Activated CD4-positive, alpha-beta T cell treated with anti-CD3 and anti-CD28 coated beads, Interleukin-2, amount 50 U/mL, for 16 hours (primary cell): ENCODE measurements at regions not wholly inside any gene's neighbourhood (a gene's known extent, or its start where the extent isn't known, plus 50 kb on each side); places are given as distances from the start of the nearest gene placed in this dataset.
"Not testable (repeated sequence)": the region's sequence is repeated elsewhere in the genome, so short reads cannot be mapped to it uniquely, and the experiment has no call there.

Experiments
- DNase-seq: peaks from one replicate; pipeline ENCODE4 v3.0.0-alpha.2; 2020

DNA sequence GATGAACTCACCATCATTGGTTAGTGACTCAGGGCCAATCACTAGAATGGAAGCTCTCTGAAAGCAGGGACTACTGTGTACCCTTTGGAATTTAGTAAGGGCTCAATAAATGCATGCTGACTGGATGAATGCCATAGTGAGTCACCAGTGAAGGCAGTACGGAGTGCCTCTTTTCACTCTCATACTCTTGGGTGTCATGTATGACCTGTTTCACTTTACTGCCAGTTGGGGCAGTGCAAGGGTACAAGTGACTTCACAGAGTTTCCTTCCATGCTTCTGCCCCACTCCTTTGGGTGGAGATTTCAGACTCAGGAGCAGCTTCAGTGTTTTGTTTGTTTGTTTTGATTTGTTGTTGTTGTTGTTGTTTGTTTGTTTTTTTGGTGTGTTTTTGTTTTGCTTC is 57.7 kb downstream of the SOX3 start:
- DNase-seq = no peak

DNA sequence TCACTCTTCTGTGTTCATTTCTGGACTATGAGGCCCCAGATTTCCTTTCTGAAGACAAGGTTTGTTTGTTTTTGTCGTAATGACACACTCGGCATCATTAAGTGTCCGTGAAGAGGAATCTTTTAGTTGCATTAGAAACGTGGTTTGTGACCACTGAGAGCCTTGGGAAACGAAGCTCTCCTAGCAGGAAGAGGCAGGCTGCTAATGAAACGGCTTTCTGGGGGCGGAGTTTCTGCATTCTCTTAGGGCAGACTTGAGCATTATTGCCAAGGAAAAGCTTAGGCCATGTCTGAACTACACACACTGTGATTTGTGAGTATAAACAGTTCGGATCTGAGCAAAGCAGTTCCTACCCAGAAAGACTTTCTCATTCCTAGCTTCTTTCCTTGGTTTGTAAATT is 64.0 kb downstream of the SOX3 start:
- DNase-seq = no peak

DNA sequence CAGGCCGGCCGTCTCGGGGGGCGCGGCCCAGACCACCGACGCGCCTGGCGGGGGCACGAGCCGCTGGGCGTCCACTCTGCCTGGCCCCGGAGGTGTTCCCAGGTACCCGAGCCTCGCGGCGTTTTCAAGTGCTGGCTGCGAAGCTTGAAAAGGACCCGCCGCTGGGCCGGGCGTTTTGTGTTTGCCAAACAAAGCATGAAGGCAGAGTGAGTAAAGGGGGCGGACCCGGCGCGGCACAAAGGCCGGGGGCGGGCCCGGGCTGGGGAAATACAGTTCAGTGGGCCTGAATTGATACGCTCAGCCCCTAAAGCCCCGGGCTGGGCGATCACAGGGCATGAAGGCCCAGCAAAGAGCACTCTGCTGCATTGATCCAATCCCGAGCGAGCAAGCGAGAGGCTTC is 65.4 kb downstream of the SOX3 start:
- DNase-seq = no peak

DNA sequence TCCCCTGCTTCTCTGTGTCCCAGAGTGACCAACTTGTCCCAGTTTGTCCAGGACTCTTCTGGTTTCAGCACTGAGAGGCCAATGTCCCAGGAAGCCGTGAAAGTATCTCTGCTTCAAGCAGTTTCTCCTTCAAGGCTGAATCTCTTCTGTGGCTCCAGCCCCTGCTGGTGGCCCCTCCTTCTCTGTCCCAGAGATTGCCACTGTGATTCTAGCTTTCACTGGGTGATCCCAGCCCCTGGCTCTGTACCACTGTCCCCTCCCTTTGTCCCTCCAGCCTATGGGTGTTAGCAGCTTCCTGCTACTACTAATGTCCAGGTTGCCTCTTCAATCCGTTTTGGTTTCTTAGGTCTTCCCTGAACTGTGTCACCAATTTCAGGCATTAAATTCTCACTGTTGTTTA is 70.5 kb downstream of the SOX3 start:
- DNase-seq = no peak

DNA sequence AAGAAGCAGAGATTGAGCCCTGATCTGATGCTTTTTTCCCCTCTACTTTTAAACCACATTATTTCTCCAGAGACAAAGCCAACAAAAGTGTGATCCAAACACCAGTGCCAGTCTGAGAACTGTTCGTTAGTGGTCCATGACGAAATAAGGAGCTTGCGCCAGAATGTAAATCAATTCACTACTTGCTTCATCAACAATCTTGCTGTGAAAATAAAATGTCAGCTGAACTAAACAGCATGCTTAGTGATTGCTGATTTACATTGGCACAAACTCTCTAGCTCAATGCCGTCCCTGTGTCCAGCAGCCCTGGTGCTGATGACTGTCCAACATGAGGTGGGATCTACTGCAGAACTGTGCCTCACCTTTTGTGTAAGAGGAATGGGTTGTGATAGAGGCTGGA is 71.3 kb downstream of the SOX3 start:
- DNase-seq = no peak

DNA sequence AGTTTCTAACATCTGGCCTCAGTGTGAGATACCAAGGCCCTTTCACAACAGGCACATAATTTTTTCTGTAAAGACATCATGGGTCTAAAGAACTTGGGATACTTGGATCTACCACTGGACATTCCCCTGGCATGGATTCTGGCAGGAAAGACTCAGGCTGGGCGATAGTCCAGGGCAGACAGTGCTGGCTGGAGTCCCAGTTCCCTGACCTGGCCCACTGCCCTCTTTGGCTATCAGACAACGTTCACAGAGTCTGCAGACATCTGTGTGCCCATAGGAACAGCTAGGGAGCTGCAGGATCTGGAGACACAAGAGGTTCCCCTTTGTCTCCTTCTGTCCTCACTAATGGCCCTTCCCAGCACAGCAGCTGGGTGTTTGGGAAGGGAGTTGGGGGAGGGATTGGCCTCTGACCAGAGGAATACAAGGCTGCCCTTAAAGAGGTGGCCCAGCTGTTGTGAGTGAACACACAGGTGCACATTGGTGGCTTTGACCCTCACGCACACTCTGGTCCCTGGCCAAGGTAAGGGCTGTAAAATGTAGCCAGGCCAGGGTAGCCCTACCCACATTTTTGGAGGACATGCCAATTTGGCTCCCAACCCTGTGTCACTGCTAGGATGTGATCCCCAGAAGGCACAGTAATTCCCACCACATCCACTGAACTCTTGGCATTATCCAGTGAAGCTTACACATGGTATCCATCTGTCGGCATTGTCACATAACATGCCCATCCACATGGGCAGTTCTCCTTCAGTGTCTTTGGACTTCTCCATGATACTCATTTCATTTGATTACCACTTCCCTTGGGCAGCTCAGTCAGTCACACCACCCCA is 72.3 kb downstream of the SOX3 start:
- DNase-seq = no peak

DNA sequence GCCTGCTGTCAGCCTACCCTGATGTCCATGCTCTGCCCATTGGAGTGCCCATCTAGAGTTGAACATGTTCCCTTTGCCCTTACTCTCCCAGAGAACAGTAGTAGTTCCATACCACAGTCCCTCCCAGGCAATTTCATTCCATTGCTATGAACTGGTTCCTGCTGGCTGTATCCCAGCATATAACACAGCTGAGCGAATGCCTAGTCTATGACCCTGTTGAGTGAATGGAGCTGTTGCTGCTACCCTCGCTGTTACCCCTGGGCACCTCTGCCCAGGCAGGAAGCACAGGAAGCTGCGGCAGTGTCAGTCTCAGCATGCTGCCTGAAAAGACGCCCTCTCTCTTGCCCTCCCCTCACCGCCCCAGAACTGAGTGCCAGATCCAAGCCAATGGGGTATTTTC is 73.3 kb downstream of the SOX3 start:
- DNase-seq = no peak

DNA sequence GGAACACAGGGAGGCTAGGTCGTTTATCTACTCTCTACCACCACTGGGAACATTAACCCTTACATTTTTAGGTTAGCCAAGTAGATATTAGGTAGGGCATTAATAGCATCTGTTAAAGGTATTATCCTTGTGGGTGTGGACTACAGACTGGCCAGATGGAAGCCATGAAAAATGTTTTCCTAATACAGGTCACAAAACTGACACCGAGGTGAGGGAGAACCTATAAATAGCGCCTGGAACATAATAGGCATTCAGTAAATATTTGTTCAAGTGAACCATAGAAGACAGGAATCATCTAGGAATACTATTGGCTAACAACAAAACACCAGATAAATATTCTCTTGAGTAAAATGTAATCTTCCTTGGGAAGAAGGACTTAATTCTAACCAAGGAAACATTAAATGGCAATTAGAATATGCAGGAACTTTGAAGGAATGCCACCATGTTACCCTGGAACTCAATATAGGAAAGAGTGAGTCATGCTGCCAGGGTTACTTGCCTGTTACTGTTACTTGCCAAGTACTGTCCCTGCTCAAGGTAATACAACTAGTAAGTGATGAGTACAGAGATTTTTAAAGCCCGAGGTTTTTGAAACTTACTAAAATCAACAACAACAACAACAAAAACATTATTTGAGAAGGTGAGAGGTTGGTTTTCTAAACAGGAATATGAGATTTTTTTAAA is 79.0 kb downstream of the SOX3 start:
- DNase-seq = no peak

DNA sequence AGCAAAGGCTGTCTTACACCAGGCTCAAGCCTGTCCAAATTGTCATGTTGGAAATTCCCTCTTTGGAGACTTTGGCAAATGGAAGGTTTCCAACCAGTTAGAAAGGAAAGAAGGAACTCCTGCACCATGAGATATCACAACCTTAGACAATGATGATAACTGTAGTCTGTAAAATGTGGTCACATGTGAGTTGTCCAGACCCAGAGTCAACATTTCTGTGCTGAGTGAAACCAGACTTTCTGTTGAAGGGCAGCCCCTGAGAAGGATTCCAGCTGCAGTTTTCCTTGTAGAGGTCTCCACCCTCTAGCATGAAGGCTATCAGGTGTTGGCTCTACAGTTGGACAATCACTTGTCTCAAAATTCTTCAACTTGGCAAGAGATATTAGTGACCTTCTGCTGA is 82.4 kb downstream of the SOX3 start:
- DNase-seq = no peak

DNA sequence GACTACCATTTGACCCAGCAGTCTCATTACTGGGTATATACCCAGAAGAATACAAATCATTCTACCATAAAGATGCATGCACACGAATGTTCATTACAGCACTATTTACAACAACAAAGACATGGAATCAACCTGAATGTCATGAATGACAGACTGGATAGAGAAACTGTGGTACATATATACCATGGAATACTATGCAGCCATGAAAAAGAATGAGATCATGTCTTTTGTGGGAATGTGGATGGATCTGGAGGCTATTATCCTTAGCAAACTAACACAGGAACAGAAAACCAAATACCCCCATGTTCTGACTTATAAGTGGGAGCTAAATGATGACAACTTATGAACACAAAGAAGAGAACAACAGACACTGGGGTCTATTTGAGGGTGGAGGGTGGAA is 102.7 kb downstream of the SOX3 start:
- DNase-seq = not testable (repeated sequence)

DNA sequence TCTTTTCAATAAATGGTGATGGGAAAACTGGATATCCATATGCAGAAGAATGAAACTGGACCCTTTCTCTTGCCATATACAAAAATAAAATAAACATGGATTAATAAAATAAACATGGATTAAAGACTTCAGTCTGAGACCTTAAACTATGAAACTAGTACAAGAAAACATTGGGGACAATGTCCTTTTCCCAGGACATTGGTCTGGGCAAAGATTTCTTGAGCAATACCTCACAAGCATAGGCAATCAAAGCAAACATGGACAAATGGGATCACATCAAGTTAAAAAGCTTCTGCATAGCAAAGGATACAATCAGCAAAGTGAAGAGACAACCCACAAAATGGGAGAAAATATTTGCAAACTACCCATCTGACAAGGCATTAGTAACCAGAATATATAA is 108.5 kb downstream of the SOX3 start:
- DNase-seq = not testable (repeated sequence)

DNA sequence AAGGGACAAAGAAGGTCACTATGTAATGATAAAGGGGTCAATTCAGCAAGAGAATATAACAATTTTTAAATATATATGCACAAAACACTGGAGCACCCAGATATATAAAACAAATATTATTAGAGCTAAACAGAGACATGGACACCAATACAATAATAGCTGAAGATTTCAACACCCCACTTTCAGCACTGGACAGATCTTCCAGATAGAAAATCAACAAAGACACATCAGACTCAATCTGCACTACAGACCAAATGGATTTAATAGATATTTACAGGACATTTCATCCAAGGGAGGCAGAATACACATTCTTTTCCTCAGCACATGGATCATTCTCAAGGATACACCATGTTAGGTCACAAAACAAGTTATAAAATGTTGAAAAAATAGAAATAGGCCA is 111.4 kb downstream of the SOX3 start:
- no peak for DNase-seq

DNA sequence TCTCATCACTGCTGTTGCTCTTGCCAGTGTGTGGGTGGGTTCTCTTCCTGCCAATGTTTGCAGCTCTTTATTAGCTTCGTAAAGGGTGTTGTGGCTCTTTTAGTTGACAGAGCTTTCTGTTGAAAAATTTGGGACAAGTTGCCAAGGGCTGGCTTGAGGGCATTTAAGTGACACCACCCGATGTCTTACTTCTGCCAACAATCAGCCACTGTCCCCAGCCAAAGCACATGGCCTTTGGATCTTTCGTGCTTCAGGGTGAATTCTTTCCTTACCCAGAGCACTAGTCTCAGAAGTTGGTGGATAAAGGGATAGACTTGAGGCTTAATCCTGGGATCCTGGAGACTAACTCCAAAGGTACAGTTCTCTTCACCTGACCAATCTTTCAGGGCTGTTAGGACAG is 113.6 kb downstream of the SOX3 start:
- no peak for DNase-seq

DNA sequence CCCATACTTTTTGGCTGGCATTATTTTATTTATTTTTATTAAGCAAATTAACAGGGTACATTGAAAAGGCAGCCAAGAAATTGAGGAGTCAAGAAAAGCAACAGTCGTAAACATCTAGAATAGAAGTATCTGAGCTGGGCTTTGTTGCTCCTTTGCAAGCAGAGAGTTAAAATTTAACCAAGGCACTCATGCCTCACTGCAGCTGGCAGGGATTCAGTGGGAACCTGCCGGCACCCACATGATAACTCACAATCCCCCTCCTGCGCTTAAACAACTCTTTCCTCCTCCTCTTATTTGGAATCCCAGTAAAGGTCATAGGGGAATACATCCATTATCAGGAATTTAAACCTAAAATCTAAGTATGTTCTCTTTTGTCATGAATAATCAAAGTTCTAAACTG is 115.5 kb downstream of the SOX3 start:
- DNase-seq = no peak

DNA sequence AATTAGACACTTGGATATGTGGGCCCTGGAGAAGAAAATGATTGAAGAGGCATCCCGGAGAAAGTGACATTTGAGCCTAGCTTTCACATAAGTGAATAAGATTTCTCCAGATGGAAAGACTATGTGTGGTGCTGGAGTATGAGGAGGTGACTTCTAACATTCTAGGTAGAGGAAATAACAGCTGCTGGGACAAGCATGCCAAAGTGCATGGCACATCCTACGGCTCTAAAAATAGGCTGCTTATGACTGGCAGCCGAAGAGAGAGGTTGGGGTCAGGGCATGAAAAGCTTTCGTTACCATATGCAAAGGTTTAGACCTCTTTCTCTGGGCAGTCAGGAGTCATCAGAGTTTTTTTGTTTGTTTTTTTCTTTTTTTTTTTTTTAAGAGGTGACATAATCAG is 142.0 kb downstream of the SOX3 start:
- no peak for DNase-seq

DNA sequence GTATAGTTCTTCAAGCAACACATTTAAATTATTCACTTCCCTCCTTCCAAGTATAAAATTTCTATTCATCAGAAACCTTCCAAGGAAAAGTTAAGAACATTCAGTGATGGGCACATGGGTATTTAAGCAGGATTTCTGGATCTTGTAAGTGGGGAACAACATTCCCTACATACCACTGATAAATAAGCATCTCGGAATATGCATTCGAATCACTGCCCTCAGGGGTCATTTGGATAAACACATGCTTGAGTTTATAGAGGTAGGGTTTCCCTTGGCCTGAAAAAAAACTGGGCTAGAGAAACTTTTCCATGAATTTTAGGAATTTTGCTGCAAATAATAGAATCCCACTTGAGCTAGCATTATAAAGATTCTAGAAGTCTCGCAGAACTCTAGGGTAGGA is 143.9 kb downstream of the SOX3 start:
- DNase-seq = no peak

DNA sequence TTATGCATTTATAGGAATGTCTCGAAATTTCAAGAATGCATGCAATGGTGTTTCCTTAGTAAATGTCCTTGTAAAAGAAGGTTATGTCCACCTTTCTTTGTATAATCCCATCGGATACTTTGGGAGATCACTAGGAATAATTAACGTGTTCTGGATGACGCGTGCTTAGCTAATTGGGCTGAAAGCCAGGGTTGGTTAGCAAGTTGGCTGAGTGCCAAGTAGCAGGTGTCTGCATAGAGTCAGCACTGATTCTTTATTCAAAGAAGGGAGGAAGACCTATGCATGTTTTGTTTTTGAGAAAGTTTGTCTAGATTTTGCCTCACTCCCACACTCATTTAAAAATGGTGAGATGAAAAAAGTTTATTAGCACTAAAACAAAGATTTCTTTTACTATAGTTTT is 144.6 kb downstream of the SOX3 start:
- DNase-seq = no peak

DNA sequence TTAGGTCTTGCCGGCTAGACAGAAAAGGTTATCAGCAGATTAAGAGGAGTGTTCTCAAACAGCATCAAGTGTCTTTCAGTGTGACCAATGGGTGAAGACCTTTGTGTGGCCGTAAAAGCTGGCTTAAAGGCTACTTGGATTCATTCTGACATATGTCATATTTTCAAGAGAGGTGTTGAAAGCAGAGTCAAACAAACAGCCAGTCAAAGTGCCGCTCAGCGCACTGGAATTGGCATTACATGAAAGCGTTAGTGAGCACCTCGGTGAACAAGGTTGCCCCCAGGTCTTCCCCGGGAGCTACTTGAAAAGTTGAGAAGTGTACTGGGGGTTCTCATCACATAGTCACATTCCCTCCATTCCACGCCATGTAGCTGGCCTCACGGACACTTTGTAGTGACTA is 148.9 kb downstream of the SOX3 start:
- DNase-seq = no peak

DNA sequence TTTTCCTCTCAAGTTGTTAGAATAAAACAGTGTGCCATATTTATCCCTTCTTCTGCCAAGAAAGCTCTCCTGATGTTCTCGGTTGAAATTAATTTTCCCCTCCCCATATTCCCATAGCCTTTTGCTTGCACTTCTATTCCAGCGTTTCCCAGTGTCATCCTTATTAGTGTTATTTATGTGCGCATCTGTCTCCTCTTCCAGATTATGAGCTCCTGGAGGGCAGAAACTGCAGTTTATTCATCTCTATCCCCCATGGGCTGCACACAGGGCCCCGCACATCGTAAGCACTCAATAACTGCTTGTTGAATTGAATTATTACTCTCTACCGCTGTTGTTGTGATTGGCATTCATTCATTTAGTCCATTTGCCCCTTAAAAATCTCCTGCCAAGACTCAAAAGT is 149.4 kb downstream of the SOX3 start:
- no peak for DNase-seq

DNA sequence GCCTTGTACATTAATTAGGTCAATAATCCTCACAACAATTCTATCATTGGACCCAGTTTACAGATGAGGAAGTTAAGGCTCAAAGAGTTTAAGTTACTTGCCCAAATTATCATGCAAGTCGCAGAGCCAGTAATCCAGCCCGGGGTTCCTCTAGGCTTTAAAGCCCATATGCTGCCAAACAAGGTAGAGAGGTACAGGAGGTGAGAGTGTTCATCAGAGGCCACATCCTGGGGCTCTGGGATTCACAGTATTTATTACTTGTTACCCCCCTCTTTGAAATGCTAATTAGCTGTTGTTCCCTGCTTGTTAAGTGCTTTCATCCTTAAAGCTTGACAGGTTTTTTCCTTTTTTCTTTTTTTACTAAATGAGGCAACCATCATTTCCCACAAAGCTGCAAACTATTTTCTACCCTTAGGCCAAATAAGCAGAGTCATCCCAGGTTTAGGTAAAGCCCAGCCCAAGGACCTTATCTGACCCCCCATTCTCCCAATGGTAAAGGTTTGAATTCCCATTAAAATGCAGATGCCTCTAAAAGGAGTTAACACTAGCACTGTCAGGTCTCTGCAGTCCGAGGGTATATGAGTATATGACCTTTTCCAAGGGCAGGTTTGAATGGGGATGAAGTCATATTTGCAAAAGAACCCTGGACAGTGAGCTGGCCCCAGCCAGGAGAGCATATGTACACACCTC is 150.3 kb downstream of the SOX3 start:
- no peak for DNase-seq

DNA sequence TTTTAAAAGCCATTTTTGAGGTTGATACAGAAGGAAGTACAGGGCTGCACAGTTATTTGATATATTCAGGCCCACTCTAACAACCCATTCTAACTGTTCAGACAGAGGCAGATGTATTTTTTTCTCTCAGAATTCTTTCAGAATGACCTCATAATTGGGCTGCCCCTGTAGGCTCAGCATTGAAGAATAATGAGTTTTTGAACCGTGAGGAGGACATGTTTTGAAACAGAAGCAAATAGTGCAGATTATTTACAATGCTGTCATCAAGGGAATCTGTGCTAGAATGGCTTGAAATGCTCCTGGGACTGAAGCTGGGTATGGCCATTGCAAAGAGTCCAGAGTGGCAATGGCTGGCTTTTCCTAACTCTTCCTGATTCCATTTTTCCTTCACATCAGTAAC is 158.1 kb downstream of the SOX3 start:
- DNase-seq = no peak

DNA sequence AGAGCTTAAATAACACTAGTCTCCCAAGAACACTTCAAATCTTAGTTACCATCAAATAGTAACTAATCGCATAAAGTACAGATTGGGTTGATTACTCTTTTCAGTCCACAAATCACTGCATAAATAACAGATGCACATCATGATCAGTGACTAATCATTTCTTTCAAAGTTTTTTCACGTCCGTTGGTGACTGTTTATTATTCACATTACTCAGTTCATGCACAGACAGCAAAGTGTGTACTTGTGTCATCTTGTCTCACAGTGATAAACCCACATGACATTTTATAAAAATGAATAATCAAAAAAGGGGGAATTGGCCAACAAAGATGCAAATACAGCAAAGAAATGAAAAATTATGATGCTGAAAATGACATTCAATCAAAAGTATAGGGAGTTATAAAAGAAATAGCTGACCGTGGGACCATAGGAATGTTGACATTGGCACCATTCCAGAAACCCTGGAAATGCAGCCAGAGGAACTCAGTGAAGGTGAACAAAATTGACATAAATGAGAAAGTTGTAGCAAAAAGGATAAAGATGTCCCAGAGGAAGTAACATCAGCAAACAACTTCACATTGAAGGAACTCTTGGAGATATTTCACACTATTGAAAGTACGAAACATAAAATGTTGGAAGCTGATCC is 161.5 kb downstream of the SOX3 start:
- DNase-seq = no peak

DNA sequence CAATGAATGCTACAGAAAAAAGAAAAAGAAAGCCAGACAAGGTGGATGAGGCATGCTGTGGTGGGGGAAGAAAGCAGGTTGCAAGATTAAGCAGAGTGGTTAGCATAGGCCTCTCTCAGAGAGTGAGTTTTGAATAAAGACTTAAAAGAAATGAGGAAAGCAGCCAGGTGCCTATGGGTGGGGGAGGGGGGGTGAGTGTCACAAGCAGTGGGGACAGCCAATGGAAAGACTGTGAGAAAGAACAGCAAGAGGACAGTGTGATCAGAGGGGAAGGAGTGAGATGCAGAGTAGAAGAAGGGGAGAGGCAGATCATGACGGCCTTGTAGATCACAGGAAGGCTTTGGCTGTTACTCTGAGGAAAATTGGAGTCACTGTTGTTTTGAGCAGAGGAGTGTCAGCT is 162.5 kb downstream of the SOX3 start:
- no peak for DNase-seq

DNA sequence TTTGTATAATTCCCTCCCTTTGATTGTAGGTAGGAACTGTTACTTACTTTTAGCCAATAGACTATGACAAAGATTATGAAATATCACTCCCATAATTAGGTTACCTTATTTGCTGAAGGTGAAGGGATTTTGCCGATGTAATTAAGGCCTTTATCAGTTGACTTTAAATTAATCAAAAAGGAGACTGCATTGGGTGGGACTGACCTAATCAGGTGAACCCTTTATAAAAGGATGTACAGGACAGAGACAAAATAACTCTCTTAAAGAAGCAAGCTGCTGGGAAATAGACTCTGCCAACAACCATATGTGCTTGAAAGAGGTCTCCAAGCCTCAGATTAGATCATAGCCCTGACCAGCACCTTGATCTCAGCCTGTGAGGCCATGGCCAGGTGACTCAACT is 167.6 kb downstream of the SOX3 start:
- DNase-seq = no peak
